ENCODE measurements at regions not wholly inside any gene's neighbourhood (a gene's known extent, or its start where the extent isn't known, plus 50 kb on each side); places are given as distances from the start of the nearest gene placed in this dataset.

DNA sequence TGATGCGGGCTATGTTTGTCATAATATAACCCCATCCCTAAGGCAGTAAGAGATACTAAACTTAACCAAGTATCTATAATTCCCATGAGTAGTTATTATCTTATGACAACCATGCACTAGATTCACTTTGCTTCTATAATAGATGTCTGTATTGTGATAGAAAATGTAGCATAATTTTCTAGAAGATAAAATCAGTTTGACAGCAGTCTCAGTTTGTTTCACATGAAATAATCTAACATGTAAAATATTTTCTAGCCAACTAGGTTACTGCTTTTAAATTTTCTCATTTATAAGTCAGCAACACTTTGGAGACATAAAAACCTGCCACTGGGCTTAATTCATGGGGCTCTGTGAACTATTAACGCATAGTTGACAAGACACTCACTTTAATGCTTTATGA is 1410.7 kb upstream of the ATXN8OS start:
- no peak overlapping the region for H3K4me2 ChIP-seq
- H3K4me3 Mint-ChIP-seq = no peak overlapping the region
- H3K27ac Mint-ChIP-seq = no peak overlapping the region
- H3K79me2 ChIP-seq (ENCODE audit: low read depth) = no peaks in the 10 kb centered on the region
- no peaks in the 10 kb centered on the region for H3K9me3 ChIP-seq (ENCODE audit: low read depth)
- H3K4me1 ChIP-seq = peaks cover 14% of the 10 kb centered on the region
- H4K20me1 ChIP-seq (ENCODE audit: low read depth) = no peaks in the 10 kb centered on the region
- no peak overlapping the region for H3K4me3 ChIP-seq
- no peak for DNase-seq (ENCODE audit: low spot score)
- H3K9me3 Mint-ChIP-seq = peaks cover 3% of the 10 kb centered on the region
- H3F3A ChIP-seq (ENCODE audit: low read depth) = peaks cover 4% of the 10 kb centered on the region
- no peaks in the 10 kb centered on the region for H3K27me3 ChIP-seq
- H3K27me3 Mint-ChIP-seq (ENCODE audit: insufficient read depth, low read depth) = no peaks in the 10 kb centered on the region
- no peaks in the 10 kb centered on the region for H3K36me3 ChIP-seq
- TF ChIP-seq EZH2phosphoT487 (IDR thresholded peaks at IDR 0.05) (no peak), EZH2 (IDR thresholded peaks at IDR 0.05) (no peak)
- TF ChIP-seq, protein P1, sequence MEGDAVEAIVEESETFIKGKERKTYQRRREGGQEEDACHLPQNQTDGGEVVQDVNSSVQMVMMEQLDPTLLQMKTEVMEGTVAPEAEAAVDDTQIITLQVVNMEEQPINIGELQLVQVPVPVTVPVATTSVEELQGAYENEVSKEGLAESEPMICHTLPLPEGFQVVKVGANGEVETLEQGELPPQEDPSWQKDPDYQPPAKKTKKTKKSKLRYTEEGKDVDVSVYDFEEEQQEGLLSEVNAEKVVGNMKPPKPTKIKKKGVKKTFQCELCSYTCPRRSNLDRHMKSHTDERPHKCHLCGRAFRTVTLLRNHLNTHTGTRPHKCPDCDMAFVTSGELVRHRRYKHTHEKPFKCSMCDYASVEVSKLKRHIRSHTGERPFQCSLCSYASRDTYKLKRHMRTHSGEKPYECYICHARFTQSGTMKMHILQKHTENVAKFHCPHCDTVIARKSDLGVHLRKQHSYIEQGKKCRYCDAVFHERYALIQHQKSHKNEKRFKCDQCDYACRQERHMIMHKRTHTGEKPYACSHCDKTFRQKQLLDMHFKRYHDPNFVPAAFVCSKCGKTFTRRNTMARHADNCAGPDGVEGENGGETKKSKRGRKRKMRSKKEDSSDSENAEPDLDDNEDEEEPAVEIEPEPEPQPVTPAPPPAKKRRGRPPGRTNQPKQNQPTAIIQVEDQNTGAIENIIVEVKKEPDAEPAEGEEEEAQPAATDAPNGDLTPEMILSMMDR (IDR thresholded peaks at IDR 0.05) = no peak
- H2AFZ ChIP-seq (replicated peaks) = no peak overlapping the region
- H3K36me3 Mint-ChIP-seq = peaks cover 3% of the 10 kb centered on the region
- peaks cover 13% of the 10 kb centered on the region for H3K4me1 Mint-ChIP-seq
- no peak overlapping the region for H3K27ac ChIP-seq
- H3K9ac ChIP-seq = no peak overlapping the region

DNA sequence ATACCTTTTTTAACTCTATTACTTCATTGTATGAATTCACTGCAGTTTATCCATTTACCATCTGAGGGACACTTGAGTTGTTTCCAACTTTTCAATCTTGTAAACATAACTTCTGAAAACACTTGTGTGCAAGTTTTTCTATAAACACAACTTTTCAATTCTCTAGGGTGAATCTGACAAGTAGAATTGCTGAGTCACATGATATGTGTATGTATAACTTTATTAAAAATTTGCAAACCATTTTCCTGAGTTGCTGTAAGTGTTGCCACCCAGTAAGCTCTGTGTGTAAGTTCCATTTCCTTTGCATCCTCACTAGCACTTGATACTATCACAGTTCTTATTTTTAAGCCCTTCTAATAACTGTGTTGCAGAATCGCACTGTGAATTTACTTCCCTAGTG is 1415.6 kb upstream of the ATXN8OS start:
- Histone ChIP-seq H3F3A (ENCODE audit: low read depth) (peaks cover 16% of the 10 kb centered on the region), H3K27ac (peak overlapping the region; percentile 21), H4K20me1 (ENCODE audit: low read depth) (no peaks in the 10 kb centered on the region), H3K9me3 (ENCODE audit: low read depth) (no peaks in the 10 kb centered on the region), H3K27me3 (no peaks in the 10 kb centered on the region), H3K79me2 (ENCODE audit: low read depth) (no peaks in the 10 kb centered on the region), H3K4me2 (no peak overlapping the region), H3K36me3 (no peaks in the 10 kb centered on the region), H3K4me3 (no peak overlapping the region), H3K9ac (no peak overlapping the region), H2AFZ (replicated peaks) (no peak overlapping the region), H3K4me1 (peaks cover 62% of the 10 kb centered on the region)
- no peaks in the 10 kb centered on the region for H3K27me3 Mint-ChIP-seq (ENCODE audit: insufficient read depth, low read depth)
- no peak overlapping the region for H3K27ac Mint-ChIP-seq
- TF ChIP-seq EZH2phosphoT487 (IDR thresholded peaks at IDR 0.05) (no peak), EZH2 (IDR thresholded peaks at IDR 0.05) (no peak)
- TF ChIP-seq, protein P1 (IDR thresholded peaks at IDR 0.05) = no peak
- H3K4me3 Mint-ChIP-seq = no peak overlapping the region
- H3K36me3 Mint-ChIP-seq = peaks cover 3% of the 10 kb centered on the region
- no peak for DNase-seq (ENCODE audit: low spot score)
- H3K9me3 Mint-ChIP-seq = peaks cover 3% of the 10 kb centered on the region
- H3K4me1 Mint-ChIP-seq = peaks cover 22% of the 10 kb centered on the region

DNA sequence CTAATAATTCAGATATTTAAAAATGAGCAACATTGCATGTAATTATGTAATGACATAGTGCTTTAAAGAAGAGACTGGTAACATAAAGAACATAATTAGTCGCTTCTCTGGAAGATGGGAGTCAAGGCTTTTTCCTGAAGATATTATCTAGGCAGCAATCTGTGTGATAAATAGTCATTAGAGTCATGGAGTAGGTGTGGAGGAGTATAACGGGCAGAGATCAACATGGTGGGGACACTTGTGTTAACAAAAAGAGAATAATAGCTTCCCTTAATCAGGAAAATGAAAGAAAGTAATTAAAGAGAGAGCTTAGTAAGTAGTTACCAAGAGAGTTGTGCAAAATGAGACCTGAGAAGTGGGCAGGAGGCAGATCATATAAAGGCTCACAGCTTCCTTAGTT is 1417.1 kb upstream of the ATXN8OS start:
- no peaks in the 10 kb centered on the region for H3K27me3 ChIP-seq
- Mint-ChIP-seq H3K4me3 (no peak overlapping the region), H3K27ac (peak overlapping the region; percentile 16), H3K36me3 (peaks cover 3% of the 10 kb centered on the region), H3K27me3 (ENCODE audit: insufficient read depth, low read depth) (no peaks in the 10 kb centered on the region), H3K9me3 (peaks cover 3% of the 10 kb centered on the region), H3K4me1 (peaks cover 27% of the 10 kb centered on the region)
- TF ChIP-seq, protein P1 (IDR thresholded peaks at IDR 0.05) = no peak
- TF ChIP-seq EZH2phosphoT487 (IDR thresholded peaks at IDR 0.05) (no peak), EZH2 (IDR thresholded peaks at IDR 0.05) (no peak)
- H3K79me2 ChIP-seq (ENCODE audit: low read depth) = no peaks in the 10 kb centered on the region
- H3K27ac ChIP-seq = peak overlapping the region; percentile 78
- H3K9ac ChIP-seq = no peak overlapping the region
- H3K4me2 ChIP-seq = peak overlapping the region; percentile 56
- H4K20me1 ChIP-seq (ENCODE audit: low read depth) = no peaks in the 10 kb centered on the region
- H3K9me3 ChIP-seq (ENCODE audit: low read depth) = no peaks in the 10 kb centered on the region
- H3K36me3 ChIP-seq = no peaks in the 10 kb centered on the region
- peaks cover 72% of the 10 kb centered on the region for H3K4me1 ChIP-seq
- peaks cover 21% of the 10 kb centered on the region for H3F3A ChIP-seq (ENCODE audit: low read depth)
- no peak overlapping the region for H3K4me3 ChIP-seq
- H2AFZ ChIP-seq (replicated peaks) = no peak overlapping the region
- DNase-seq (ENCODE audit: low spot score) = peak; percentile 9

Measured in neural progenitor cell (in vitro differentiated cells).